A673 (cell line): ENCODE measurements at regions not wholly inside any gene's neighbourhood (a gene's known extent, or its start where the extent isn't known, plus 50 kb on each side); places are given as distances from the start of the nearest gene placed in this dataset.

Source experiments
- EZH2 ChIP-seq: fragments of 200-600 bp; sonication (generic); IDR thresholded peaks from 2 replicates; pipeline ENCODE4 v1.6.1; 2017; ENCODE audit warnings: borderline replicate concordance, low read depth, mild to moderate bottlenecking, mixed read lengths, antibody characterized with exemption, low read length; ENCODE audit not compliant: poor library complexity, severe bottlenecking
- TF ChIP-seq, protein P1 (sequence below): fragments of 300-800, 200-600 bp; sonication (generic); conservative IDR thresholded peaks from 2 replicates; pipeline ENCODE4 v1.5.1; 2017; ENCODE audit warnings: low read depth, mild to moderate bottlenecking, antibody characterized with exemption, low read length, moderate library complexity, mixed read lengths

GRCh38 chr4:42733380-42733779, 76.5 kb upstream of the ATP8A1 start:
- TF ChIP-seq, protein P1, sequence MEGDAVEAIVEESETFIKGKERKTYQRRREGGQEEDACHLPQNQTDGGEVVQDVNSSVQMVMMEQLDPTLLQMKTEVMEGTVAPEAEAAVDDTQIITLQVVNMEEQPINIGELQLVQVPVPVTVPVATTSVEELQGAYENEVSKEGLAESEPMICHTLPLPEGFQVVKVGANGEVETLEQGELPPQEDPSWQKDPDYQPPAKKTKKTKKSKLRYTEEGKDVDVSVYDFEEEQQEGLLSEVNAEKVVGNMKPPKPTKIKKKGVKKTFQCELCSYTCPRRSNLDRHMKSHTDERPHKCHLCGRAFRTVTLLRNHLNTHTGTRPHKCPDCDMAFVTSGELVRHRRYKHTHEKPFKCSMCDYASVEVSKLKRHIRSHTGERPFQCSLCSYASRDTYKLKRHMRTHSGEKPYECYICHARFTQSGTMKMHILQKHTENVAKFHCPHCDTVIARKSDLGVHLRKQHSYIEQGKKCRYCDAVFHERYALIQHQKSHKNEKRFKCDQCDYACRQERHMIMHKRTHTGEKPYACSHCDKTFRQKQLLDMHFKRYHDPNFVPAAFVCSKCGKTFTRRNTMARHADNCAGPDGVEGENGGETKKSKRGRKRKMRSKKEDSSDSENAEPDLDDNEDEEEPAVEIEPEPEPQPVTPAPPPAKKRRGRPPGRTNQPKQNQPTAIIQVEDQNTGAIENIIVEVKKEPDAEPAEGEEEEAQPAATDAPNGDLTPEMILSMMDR: no peak
- TF ChIP-seq EZH2: no peak
